GM19240 (cell line): ENCODE measurements at regions not wholly inside any gene's neighbourhood (a gene's known extent, or its start where the extent isn't known, plus 50 kb on each side); places are given as distances from the start of the nearest gene placed in this dataset.

Experiments used
- DNase-seq: peaks from one replicate; pipeline ENCODE4 v3.0.0; 2011; ENCODE audit warnings: low spot score; ENCODE audit not compliant: insufficient read length

GRCh38 chr1:234990328-234990675, 138.3 kb downstream of the TOMM20 start:
- no peak for DNase-seq

- no peak for DNase-seq
These were observed 138.9 kb downstream of the TOMM20 start for GRCh38 chr1:234989479-234990327.

GRCh38 chr1:234989019-234989418, 139.6 kb downstream of the TOMM20 start:
- DNase-seq = no peak

GRCh38 chr1:234988536-234988935, 140.1 kb downstream of the TOMM20 start:
- DNase-seq = no peak

- DNase-seq = no peak
These were observed 140.5 kb downstream of the TOMM20 start for GRCh38 chr1:234988155-234988517.

GRCh38 chr1:234987415-234988154, 141.1 kb downstream of the TOMM20 start:
- DNase-seq = no peak

GRCh38 chr1:234986750-234987414, 141.8 kb downstream of the TOMM20 start:
- no peak for DNase-seq

- no peak for DNase-seq
These were observed 142.9 kb downstream of the TOMM20 start for GRCh38 chr1:234985516-234986294.

GRCh38 chr1:234985007-234985370, 143.6 kb downstream of the TOMM20 start:
- DNase-seq = no peak

GRCh38 chr1:234983564-234984238, 144.9 kb downstream of the TOMM20 start:
- no peak for DNase-seq

- no peak for DNase-seq
These were observed 146.9 kb downstream of the TOMM20 start for GRCh38 chr1:234981758-234982157.

GRCh38 chr1:234980645-234981396, 147.8 kb downstream of the TOMM20 start:
- no peak for DNase-seq

- no peak for DNase-seq
These were observed 148.4 kb downstream of the TOMM20 start for GRCh38 chr1:234980291-234980644.

- DNase-seq = no peak
These were observed 149.0 kb downstream of the TOMM20 start for GRCh38 chr1:234979296-234980279.

- no peak for DNase-seq
These were observed 150.0 kb downstream of the TOMM20 start for GRCh38 chr1:234978397-234979295.

- DNase-seq = no peak
These were observed 150.7 kb downstream of the TOMM20 start for GRCh38 chr1:234977875-234978396.

- DNase-seq = no peak
These were observed 151.6 kb downstream of the TOMM20 start for GRCh38 chr1:234976861-234977680.
